Smooth muscle cell (in vitro differentiated cells): ENCODE measurements at regions not wholly inside any gene's neighbourhood (a gene's known extent, or its start where the extent isn't known, plus 50 kb on each side); places are given as distances from the start of the nearest gene placed in this dataset.

Source experiments
- DNase-seq: peaks from one replicate; lab custom pipeline; 2025; ENCODE audit not compliant: unreplicated experiment; lab: John Stamatoyannopoulos, UW
- H2AFZ ChIP-seq: fragments of 200-600 bp; sonication (generic); 2 replicates; pipeline ENCODE4 v1.6.0; 2016; ENCODE audit warnings: antibody characterized with exemption, low read depth, mild to moderate bottlenecking
- H3F3A ChIP-seq: fragments of 200-600 bp; sonication (generic); 2 replicates; pipeline ENCODE4 v1.6.0; 2017; ENCODE audit warnings: antibody characterized with exemption, low read depth
- H3K27ac ChIP-seq: fragments of 200-600 bp; sonication (generic); 2 replicates; pipeline ENCODE4 v1.5.1; 2016; ENCODE audit warnings: low read depth, mild to moderate bottlenecking
- H3K27me3 ChIP-seq: fragments of 200-600 bp; sonication (generic); 2 replicates; pipeline ENCODE4 v1.6.1; 2016; ENCODE audit warnings: low read depth, mild to moderate bottlenecking
- H3K36me3 ChIP-seq: fragments of 200-600 bp; sonication (generic); 2 replicates; pipeline ENCODE4 v1.5.1; 2016; ENCODE audit warnings: low read depth
- H3K4me1 ChIP-seq: fragments of 200-600 bp; sonication (generic); 2 replicates; pipeline ENCODE4 v1.5.1; 2016; ENCODE audit warnings: low read depth
- H3K4me2 ChIP-seq: fragments of 200-600 bp; sonication (generic); 2 replicates; pipeline ENCODE4 v1.6.0; 2016; ENCODE audit warnings: mild to moderate bottlenecking
- H3K4me3 ChIP-seq: fragments of 200-600 bp; sonication (generic); 2 replicates; pipeline ENCODE4 v1.5.1; 2016; ENCODE audit warnings: mild to moderate bottlenecking
- H3K79me2 ChIP-seq: fragments of 200-600 bp; sonication (generic); 2 replicates; pipeline ENCODE4 v1.6.0; 2016; ENCODE audit warnings: low read depth, mild to moderate bottlenecking
- H3K9ac ChIP-seq: fragments of 200-600 bp; sonication (generic); 2 replicates; pipeline ENCODE4 v1.6.0; 2016; ENCODE audit warnings: low read depth
- H3K9me3 ChIP-seq: fragments of 200-600 bp; sonication (generic); replicated peaks from 2 replicates; pipeline ENCODE4 v1.5.1; 2016; ENCODE audit warnings: low read depth
- H4K20me1 ChIP-seq: fragments of 200-600 bp; sonication (generic); 2 replicates; pipeline ENCODE4 v1.6.0; 2016; ENCODE audit warnings: low read depth
- CTCF ChIP-seq: fragments of 200-600 bp; sonication (generic); IDR thresholded peaks from 2 replicates; pipeline ENCODE4 v1.5.1; 2017; ENCODE audit warnings: borderline replicate concordance, mild to moderate bottlenecking, antibody characterized with exemption; ENCODE audit not compliant: insufficient read depth, poor library complexity, severe bottlenecking
- WGBS: methylation state at CpG from one replicate; pipeline ENCODE4 v1.1.7; 2016; ENCODE audit warnings: low lambda C conversion rate; 5-methylcytosine and 5-hydroxymethylcytosine counted together

DNA sequence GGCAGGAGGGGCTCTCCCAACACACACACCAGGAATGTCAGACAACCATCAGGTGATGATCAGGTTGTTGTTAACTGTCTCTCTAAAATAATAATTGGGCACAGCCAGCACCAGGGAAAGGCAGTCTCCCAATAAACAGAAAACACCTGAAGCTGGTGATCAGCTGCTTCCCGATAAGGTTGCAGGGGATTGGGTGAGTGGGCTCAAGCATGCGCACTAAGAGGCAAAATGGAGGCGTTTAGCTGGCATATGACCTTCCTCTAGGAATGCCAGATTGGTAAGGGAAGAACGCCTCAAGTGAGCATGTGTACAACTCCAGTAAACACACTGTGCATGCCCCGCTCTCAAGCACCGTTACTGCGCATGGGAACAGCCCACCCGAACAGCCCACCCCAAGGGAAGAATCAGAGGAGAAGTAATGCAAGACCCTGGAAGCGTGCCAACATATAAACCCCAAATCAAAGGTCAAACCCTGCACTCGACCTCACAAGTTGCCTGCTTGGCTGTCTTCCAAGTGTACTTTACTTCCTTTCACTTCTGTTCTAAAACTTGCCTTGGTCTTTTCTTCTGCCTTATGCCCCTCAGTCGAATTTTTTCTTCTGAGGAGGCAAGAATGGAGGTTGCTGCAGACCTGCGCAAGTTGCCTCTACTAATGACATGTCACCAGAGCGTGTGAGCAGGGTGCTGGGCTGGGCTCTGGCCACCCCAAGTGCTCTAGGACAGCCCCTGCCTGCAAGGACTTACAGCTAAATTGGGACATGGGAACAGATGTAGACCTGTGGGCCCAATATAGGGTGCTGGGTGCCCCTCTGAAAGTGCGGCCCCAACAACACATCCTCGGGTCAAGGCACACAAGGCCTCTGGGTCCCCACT is 200.8 kb downstream of the RHOU start:
- WGBS: 90% methylated on average over 15 of the region's 15 CpGs
- Histone ChIP-seq H3F3A (peaks cover 11% of the 10 kb centered on the region), H3K79me2 (no peaks in the 10 kb centered on the region), H3K9ac (no peak overlapping the region), H4K20me1 (no peaks in the 10 kb centered on the region), H3K4me3 (no peak overlapping the region), H3K36me3 (no peaks in the 10 kb centered on the region), H3K27me3 (no peaks in the 10 kb centered on the region), H3K27ac (no peak overlapping the region), H3K4me1 (no peaks in the 10 kb centered on the region), H2AFZ (no peak overlapping the region), H3K4me2 (no peak overlapping the region), H3K9me3 (no peaks in the 10 kb centered on the region)
- no peak for DNase-seq
- no peak for TF ChIP-seq CTCF

DNA sequence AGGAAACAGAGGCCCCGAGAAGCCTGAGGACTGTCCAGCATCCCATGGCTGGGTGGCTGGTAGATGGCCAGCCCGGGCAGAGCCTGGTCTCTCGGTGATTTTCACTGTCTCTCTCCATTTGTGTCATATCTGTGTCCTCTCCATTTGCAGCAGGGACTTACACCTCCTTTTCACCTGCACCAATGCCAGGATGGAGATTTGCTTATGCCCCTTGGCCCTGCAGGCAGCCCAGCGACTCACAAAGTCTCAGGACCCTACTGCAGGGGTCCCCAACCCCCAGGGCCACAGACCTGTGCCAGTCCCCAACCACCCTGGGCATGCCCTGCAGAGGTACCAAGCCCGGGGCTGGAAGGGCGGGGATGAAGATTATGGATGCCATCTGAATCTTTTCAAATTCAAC is 201.6 kb downstream of the RHOU start:
- no peak overlapping the region for H3K27ac ChIP-seq
- no peak overlapping the region for H3K9ac ChIP-seq
- H2AFZ ChIP-seq: no peak overlapping the region
- WGBS: 96% methylated on average over 6 of the region's 6 CpGs
- H3K27me3 ChIP-seq: no peaks in the 10 kb centered on the region
- no peaks in the 10 kb centered on the region for H4K20me1 ChIP-seq
- no peak for TF ChIP-seq CTCF
- no peaks in the 10 kb centered on the region for H3K79me2 ChIP-seq
- H3K9me3 ChIP-seq: no peaks in the 10 kb centered on the region
- H3K4me2 ChIP-seq: no peak overlapping the region
- H3K4me1 ChIP-seq: peaks cover 3% of the 10 kb centered on the region
- H3K36me3 ChIP-seq: no peaks in the 10 kb centered on the region
- H3F3A ChIP-seq: peaks cover 5% of the 10 kb centered on the region
- no peak overlapping the region for H3K4me3 ChIP-seq
- no peak for DNase-seq

- H2AFZ ChIP-seq: no peak overlapping the region
- peaks cover 4% of the 10 kb centered on the region for H3K4me1 ChIP-seq
- no peak overlapping the region for H3K4me3 ChIP-seq
- H3K27me3 ChIP-seq: no peaks in the 10 kb centered on the region
- no peaks in the 10 kb centered on the region for H3K79me2 ChIP-seq
- H3F3A ChIP-seq: peaks cover 5% of the 10 kb centered on the region
- no peaks in the 10 kb centered on the region for H3K36me3 ChIP-seq
- DNase-seq: no peak
- no peaks in the 10 kb centered on the region for H4K20me1 ChIP-seq
- no peak overlapping the region for H3K9ac ChIP-seq
- H3K9me3 ChIP-seq: no peaks in the 10 kb centered on the region
- H3K4me2 ChIP-seq: no peak overlapping the region
- no peak for TF ChIP-seq CTCF
- H3K27ac ChIP-seq: no peak overlapping the region
- 89% methylated on average over 12 of the region's 12 CpGs for WGBS
Observed at GRCh38 chr1:228937351-228937750, 202.1 kb downstream of the RHOU start.
